WTC11 (cell line): ENCODE measurements at regions not wholly inside any gene's neighbourhood (a gene's known extent, or its start where the extent isn't known, plus 50 kb on each side); places are given as distances from the start of the nearest gene placed in this dataset.

Experiments
- ATAC-seq: fragments of 200-7000 bp; cut with Tn5 transposase; 2 replicates; pipeline ENCODE4 v1.10.0; 2021; ENCODE audit warnings: mild to moderate bottlenecking, moderate library complexity
- CTCF ChIA-PET: fragments of 300-600 bp; sonication (Branson Sonifier 250); formaldehyde crosslinking; loops from one replicate; lab custom pipeline; 2021; ENCODE audit warnings: antibody characterized with exemption; lab: Charles Lee
- POLR2A ChIA-PET: fragments of 350-600 bp; sonication (Branson Sonifier 250); formaldehyde crosslinking; loops from one replicate; lab custom pipeline; 2021; ENCODE audit warnings: antibody characterized with exemption; lab: Charles Lee
- DNase-seq: peaks from one replicate; pipeline ENCODE4 v3.0.0; 2021; ENCODE audit warnings: low spot score
- H3K27ac Mint-ChIP-seq: 2 replicates; pipeline ENCODE4 v1.8.0; 2021; ENCODE audit warnings: mixed read lengths
- H3K27me3 Mint-ChIP-seq: 2 replicates; pipeline ENCODE4 v1.8.0; 2021; ENCODE audit warnings: low read depth, mild to moderate bottlenecking, moderate library complexity, mixed read lengths
- H3K36me3 Mint-ChIP-seq: 2 replicates; pipeline ENCODE4 v1.8.0; 2021; ENCODE audit warnings: mixed read lengths
- H3K4me1 Mint-ChIP-seq: 2 replicates; pipeline ENCODE4 v1.8.0; 2022; ENCODE audit warnings: mixed read lengths
- H3K4me3 Mint-ChIP-seq: 2 replicates; pipeline ENCODE4 v1.8.0; 2021; ENCODE audit warnings: mild to moderate bottlenecking, moderate library complexity, mixed read lengths
- H3K9me3 Mint-ChIP-seq: 2 replicates; pipeline ENCODE4 v1.8.0; 2021; ENCODE audit warnings: mixed read lengths
- CREM ChIP-seq: sonication (generic); formaldehyde crosslinking; IDR thresholded peaks from 2 replicates; pipeline ENCODE4 v1.8.1; 2022; ENCODE audit warnings: mild to moderate bottlenecking, missing genetic modification reagents, moderate library complexity
- GABPB1 ChIP-seq: sonication (generic); formaldehyde crosslinking; IDR thresholded peaks from 2 replicates; pipeline ENCODE4 v1.8.1; 2023; ENCODE audit warnings: mild to moderate bottlenecking, missing genetic modification reagents
- IRF2 ChIP-seq: sonication (generic); formaldehyde crosslinking; IDR thresholded peaks from 2 replicates; pipeline ENCODE4 v1.8.0; 2022; ENCODE audit warnings: low read depth, missing genetic modification reagents, borderline replicate concordance
- MYBL2 ChIP-seq: sonication (generic); formaldehyde crosslinking; IDR thresholded peaks from 2 replicates; pipeline ENCODE4 v1.8.1; 2023; ENCODE audit warnings: mild to moderate bottlenecking, moderate library complexity, missing genetic modification reagents
- NFATC4 ChIP-seq: fragments of 250-450 bp; sonication (Bioruptor Pico); IDR thresholded peaks from 2 replicates; pipeline ENCODE4 v1.9.0; 2021; ENCODE audit warnings: mild to moderate bottlenecking
- NR2C2 ChIP-seq: sonication (generic); formaldehyde crosslinking; IDR thresholded peaks from 2 replicates; pipeline ENCODE4 v1.8.0; 2022; ENCODE audit warnings: mild to moderate bottlenecking, missing genetic modification reagents
- SP1 ChIP-seq: sonication (generic); formaldehyde crosslinking; conservative IDR thresholded peaks from 2 replicates; pipeline ENCODE4 v1.8.1; 2022; ENCODE audit warnings: missing genetic modification reagents
- TEAD4 ChIP-seq: sonication (generic); formaldehyde crosslinking; IDR thresholded peaks from 2 replicates; pipeline ENCODE4 v1.8.0; 2022; ENCODE audit warnings: mild to moderate bottlenecking, missing genetic modification reagents
- TP53 ChIP-seq: sonication (generic); formaldehyde crosslinking; IDR thresholded peaks from 2 replicates; pipeline ENCODE4 v1.8.1; 2023; ENCODE audit warnings: mild to moderate bottlenecking, missing genetic modification reagents
- TF ChIP-seq, protein P1 (sequence below): sonication (generic); formaldehyde crosslinking; IDR thresholded peaks from 2 replicates; pipeline ENCODE4 v1.8.0; 2023; ENCODE audit warnings: mild to moderate bottlenecking, missing genetic modification reagents
- TF ChIP-seq, protein P2 (sequence below): fragments of 250-450 bp; sonication (Bioruptor Pico); IDR thresholded peaks from 2 replicates; pipeline ENCODE4 v1.8.0; 2021; ENCODE audit warnings: mild to moderate bottlenecking
- TF ChIP-seq, protein P3 (sequence below): sonication (generic); formaldehyde crosslinking; IDR thresholded peaks from 2 replicates; pipeline ENCODE4 v1.8.1; 2023; ENCODE audit warnings: mild to moderate bottlenecking, missing genetic modification reagents, moderate library complexity
- TF ChIP-seq, protein P4 (sequence below): sonication (generic); formaldehyde crosslinking; IDR thresholded peaks from 2 replicates; pipeline ENCODE4 v1.8.1; 2023; ENCODE audit warnings: mild to moderate bottlenecking, missing genetic modification reagents
- TF ChIP-seq, protein P5 (sequence below): sonication (generic); formaldehyde crosslinking; IDR thresholded peaks from 2 replicates; pipeline ENCODE4 v1.8.0; 2022; ENCODE audit warnings: mild to moderate bottlenecking, missing genetic modification reagents
- TF ChIP-seq, protein P6 (sequence below): sonication (generic); formaldehyde crosslinking; IDR thresholded peaks from 2 replicates; pipeline ENCODE4 v1.8.1; 2022; ENCODE audit warnings: low read depth, missing genetic modification reagents, borderline replicate concordance

DNA sequence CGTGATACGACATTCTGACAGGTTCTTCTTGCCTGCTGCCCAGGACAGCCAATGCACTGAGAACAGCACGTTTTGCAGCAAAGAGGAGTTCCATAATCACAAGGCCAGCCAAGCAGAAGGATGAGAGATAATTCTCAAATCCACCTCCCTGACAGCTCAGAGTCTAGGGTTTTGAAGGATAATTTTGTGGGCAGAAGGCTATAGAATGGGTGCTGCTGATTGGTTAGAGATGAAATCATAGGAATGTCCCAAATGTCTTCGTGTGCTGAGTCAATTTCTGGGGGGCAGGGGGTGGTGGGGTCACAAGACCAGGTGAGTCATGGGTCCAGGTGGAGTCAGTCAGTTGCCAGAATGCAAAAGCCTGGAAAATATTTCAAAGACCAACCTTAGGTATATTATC is 175.5 kb upstream of the SLC30A5 start (continued):
- TF ChIP-seq, protein P1, sequence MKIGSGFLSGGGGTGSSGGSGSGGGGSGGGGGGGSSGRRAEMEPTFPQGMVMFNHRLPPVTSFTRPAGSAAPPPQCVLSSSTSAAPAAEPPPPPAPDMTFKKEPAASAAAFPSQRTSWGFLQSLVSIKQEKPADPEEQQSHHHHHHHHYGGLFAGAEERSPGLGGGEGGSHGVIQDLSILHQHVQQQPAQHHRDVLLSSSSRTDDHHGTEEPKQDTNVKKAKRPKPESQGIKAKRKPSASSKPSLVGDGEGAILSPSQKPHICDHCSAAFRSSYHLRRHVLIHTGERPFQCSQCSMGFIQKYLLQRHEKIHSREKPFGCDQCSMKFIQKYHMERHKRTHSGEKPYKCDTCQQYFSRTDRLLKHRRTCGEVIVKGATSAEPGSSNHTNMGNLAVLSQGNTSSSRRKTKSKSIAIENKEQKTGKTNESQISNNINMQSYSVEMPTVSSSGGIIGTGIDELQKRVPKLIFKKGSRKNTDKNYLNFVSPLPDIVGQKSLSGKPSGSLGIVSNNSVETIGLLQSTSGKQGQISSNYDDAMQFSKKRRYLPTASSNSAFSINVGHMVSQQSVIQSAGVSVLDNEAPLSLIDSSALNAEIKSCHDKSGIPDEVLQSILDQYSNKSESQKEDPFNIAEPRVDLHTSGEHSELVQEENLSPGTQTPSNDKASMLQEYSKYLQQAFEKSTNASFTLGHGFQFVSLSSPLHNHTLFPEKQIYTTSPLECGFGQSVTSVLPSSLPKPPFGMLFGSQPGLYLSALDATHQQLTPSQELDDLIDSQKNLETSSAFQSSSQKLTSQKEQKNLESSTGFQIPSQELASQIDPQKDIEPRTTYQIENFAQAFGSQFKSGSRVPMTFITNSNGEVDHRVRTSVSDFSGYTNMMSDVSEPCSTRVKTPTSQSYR (CRISPR knock-in tag), result no peak

DNA sequence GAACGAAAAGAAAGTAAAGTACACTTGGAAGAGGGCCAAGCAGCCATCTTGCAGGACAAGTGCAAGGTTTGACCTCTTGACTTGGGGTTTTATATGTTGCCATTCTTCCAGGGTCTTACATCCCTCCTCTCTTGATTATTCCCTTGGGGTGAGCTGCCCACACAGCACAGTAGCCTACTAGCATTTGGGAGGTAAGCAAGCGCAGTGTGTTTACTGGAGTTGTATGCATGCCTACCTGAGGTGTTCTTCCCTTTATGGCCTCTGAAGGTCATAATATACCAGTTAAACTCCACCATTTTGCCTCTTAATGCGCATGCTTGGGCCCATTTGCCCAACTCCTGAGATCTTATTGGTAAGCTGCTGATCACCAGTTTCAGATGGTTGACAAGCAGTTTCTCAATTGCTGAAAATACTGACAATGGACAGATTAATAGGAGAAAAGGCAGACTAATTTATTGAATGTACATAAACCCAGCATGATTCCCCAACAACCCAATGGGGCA is 173.8 kb upstream of the SLC30A5 start:
- H3K4me3 Mint-ChIP-seq, result no peak overlapping the region
- CTCF ChIA-PET, result no interaction called here
- TF ChIP-seq NFATC4 (CRISPR knock-in tag) (no peak), TP53 (CRISPR knock-in tag) (no peak)
- TF ChIP-seq, all 79 proteins: peak for 0
- DNase-seq (no peak), ATAC-seq (no peak)
- H3K27me3 Mint-ChIP-seq, result peaks cover 3% of the 10 kb centered on the region; the same call in 1 of the 2 replicates
- H3K27ac Mint-ChIP-seq, result peak overlapping the region; percentile 50; the same call in 1 of the 2 replicates
- peaks cover 51% of the 10 kb centered on the region for H3K36me3 Mint-ChIP-seq
- H3K4me1 Mint-ChIP-seq, result peaks cover 41% of the 10 kb centered on the region
- POLR2A ChIA-PET, result no interaction called here
- peaks cover 47% of the 10 kb centered on the region for H3K9me3 Mint-ChIP-seq

DNA sequence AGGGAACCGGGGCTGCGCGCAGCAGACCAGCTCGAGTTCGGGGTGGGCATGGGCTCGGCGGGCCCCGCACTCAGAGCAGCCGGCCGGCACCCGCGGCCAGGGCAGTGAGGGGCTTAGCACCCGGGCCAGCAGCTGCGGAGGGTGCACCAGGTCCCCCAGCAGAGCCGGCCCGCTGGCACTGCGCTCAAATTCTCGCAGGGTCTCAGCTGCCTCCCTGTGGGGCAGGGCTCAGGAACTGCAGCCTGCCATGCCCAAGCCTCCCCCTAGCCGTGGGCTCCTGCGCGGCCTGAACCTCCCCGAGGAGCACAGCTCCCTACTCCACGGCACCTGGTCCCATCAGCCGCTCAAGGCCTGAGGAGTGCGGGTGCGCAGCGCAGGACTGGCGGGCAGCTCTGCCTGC is 172.9 kb upstream of the SLC30A5 start:
- Mint-ChIP-seq H3K4me1 (peaks cover 48% of the 10 kb centered on the region), H3K27me3 (peaks cover 3% of the 10 kb centered on the region; the same call in 1 of the 2 replicates), H3K4me3 (no peak overlapping the region), H3K9me3 (peaks cover 49% of the 10 kb centered on the region), H3K36me3 (peaks cover 53% of the 10 kb centered on the region), H3K27ac (peak overlapping the region; percentile 100; the same call in 1 of the 2 replicates)
- ChIA-PET POLR2A (no interaction called here), CTCF (no interaction called here)
- TF ChIP-seq, protein P2, sequence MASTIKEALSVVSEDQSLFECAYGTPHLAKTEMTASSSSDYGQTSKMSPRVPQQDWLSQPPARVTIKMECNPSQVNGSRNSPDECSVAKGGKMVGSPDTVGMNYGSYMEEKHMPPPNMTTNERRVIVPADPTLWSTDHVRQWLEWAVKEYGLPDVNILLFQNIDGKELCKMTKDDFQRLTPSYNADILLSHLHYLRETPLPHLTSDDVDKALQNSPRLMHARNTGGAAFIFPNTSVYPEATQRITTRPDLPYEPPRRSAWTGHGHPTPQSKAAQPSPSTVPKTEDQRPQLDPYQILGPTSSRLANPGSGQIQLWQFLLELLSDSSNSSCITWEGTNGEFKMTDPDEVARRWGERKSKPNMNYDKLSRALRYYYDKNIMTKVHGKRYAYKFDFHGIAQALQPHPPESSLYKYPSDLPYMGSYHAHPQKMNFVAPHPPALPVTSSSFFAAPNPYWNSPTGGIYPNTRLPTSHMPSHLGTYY (CRISPR knock-in tag), result no peak
- TF ChIP-seq, protein P3, sequence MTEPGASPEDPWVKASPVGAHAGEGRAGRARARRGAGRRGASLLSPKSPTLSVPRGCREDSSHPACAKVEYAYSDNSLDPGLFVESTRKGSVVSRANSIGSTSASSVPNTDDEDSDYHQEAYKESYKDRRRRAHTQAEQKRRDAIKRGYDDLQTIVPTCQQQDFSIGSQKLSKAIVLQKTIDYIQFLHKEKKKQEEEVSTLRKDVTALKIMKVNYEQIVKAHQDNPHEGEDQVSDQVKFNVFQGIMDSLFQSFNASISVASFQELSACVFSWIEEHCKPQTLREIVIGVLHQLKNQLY, result peak; percentile 73; the same call in 1 of the 2 replicates
- ATAC-seq (no peak), DNase-seq (no peak)

DNA sequence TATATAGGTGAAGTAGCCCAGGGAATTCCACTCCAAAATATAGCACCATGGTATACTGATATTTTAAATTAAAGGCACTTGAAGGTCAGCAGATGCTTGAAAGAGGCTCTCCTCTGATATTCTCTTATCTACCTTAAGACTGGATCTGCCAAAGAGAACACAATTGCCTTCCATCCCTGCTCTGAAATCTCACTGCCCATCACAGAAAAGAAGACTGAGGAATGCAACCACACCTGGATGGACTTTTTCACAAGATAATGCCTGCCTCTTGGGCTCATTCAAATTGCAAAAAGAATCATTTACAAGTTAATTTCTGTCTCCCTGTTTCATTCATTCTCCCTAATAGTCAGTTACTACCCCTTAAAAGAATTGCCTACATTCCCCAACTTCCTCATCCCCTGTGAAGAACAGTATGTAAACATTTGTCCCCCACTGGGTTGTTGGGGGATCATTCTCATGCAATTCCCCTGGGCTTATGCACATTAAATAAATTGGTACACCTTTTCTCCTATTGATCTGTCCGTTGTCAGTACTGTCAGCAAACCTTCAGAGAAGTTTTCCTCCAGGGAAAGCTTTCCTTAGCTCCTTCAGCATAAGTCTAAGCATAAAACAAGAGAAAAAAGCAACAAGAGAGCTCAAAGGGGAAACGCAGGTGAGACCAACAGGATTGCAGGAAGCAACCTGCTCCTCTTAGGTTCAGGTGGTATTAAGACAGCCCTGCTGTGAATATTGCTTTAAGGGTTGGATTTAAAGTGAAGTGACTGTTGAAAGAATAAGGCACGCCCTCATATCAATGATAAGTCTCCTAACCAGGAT is 171.4 kb upstream of the SLC30A5 start:
- Mint-ChIP-seq H3K27ac (peak overlapping the region; percentile 100), H3K9me3 (peaks cover 46% of the 10 kb centered on the region), H3K4me3 (no peak overlapping the region), H3K36me3 (peaks cover 50% of the 10 kb centered on the region), H3K4me1 (peaks cover 52% of the 10 kb centered on the region), H3K27me3 (peaks cover 3% of the 10 kb centered on the region; the same call in 1 of the 2 replicates)
- CTCF ChIA-PET, result interaction anchor here (0.6 kb wide), 1 partner anchor 10 kb away, joined by 3 read pairs; no protein-coding TSS in a partner anchor
- POLR2A ChIA-PET, result interaction anchor here (0.8 kb wide), 1 partner anchor 37 kb away, joined by 3 read pairs; no protein-coding TSS in a partner anchor
- ATAC-seq (peak; percentile 90), DNase-seq (no peak)
- TF ChIP-seq MYBL2 (CRISPR knock-in tag) (0 out of 2 replicates have a peak, but pooled peaks have one; percentile 48), TEAD4 (peak; percentile 43; the same call in 1 of the 2 replicates), CREM (CRISPR knock-in tag) (peak; percentile 50; the same call in 1 of the 2 replicates), SP1 (CRISPR knock-in tag) (peak; percentile 68), IRF2 (CRISPR knock-in tag) (no peak), GABPB1 (CRISPR knock-in tag) (no peak), NR2C2 (CRISPR knock-in tag) (no peak)
- TF ChIP-seq, protein P2 (CRISPR knock-in tag), result peak; percentile 44; the same call in 1 of the 2 replicates
- TF ChIP-seq, protein P4, sequence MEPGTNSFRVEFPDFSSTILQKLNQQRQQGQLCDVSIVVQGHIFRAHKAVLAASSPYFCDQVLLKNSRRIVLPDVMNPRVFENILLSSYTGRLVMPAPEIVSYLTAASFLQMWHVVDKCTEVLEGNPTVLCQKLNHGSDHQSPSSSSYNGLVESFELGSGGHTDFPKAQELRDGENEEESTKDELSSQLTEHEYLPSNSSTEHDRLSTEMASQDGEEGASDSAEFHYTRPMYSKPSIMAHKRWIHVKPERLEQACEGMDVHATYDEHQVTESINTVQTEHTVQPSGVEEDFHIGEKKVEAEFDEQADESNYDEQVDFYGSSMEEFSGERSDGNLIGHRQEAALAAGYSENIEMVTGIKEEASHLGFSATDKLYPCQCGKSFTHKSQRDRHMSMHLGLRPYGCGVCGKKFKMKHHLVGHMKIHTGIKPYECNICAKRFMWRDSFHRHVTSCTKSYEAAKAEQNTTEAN, result 0 out of 2 replicates have a peak, but pooled peaks have one; percentile 35
- TF ChIP-seq, protein P5, sequence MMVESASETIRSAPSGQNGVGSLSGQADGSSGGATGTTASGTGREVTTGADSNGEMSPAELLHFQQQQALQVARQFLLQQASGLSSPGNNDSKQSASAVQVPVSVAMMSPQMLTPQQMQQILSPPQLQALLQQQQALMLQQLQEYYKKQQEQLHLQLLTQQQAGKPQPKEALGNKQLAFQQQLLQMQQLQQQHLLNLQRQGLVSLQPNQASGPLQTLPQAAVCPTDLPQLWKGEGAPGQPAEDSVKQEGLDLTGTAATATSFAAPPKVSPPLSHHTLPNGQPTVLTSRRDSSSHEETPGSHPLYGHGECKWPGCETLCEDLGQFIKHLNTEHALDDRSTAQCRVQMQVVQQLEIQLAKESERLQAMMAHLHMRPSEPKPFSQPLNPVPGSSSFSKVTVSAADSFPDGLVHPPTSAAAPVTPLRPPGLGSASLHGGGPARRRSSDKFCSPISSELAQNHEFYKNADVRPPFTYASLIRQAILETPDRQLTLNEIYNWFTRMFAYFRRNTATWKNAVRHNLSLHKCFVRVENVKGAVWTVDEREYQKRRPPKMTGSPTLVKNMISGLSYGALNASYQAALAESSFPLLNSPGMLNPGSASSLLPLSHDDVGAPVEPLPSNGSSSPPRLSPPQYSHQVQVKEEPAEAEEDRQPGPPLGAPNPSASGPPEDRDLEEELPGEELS (CRISPR knock-in tag), result peak; percentile 91; the same call in 1 of the 2 replicates
- TF ChIP-seq, protein P6, sequence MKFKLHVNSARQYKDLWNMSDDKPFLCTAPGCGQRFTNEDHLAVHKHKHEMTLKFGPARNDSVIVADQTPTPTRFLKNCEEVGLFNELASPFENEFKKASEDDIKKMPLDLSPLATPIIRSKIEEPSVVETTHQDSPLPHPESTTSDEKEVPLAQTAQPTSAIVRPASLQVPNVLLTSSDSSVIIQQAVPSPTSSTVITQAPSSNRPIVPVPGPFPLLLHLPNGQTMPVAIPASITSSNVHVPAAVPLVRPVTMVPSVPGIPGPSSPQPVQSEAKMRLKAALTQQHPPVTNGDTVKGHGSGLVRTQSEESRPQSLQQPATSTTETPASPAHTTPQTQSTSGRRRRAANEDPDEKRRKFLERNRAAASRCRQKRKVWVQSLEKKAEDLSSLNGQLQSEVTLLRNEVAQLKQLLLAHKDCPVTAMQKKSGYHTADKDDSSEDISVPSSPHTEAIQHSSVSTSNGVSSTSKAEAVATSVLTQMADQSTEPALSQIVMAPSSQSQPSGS (CRISPR knock-in tag), result no peak
